ENCODE measurements at regions not wholly inside any gene's neighbourhood (a gene's known extent, or its start where the extent isn't known, plus 50 kb on each side); places are given as distances from the start of the nearest gene placed in this dataset.

DNA sequence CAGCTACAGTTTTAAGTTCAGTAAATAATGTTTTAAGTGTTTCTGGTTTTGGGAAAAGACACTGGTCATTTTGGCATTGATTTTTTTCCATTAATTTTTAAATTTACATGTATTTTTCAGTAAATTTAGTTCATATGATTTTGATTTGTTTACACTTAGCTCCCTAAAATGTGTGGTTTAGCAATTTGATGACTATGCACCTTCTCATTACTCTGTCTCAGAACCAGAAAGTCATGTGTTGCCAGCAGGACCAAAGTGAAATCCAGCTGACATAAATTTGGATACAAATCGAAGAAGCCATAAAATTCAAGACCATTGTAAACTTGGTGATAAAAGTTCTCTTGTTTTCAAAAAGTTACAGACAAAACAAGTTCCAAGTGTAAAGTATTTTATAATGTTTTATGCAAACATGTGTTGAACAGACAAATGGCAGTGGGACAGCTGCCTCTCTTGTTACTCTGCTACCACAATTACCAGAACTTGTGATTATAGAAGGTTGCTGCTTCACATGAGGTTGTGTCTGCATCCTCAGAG, 354.8 kb downstream of the NR2F1-AS1 start:
- intact Hi-C loops (cut with micrococcal nuclease; ENCODE audit: unreplicated experiment): no loop called here
- Histone ChIP-seq H3K36me3 (ENCODE audit: control insufficient read depth in 2 of 2, insufficient read depth in 2 of 2, low read length in 1 of 2) (no peaks in the 10 kb centered on the region), H3K27me3 (replicated peaks in 1 of 2; ENCODE audit: control insufficient read depth in 2 of 2, insufficient read depth in 2 of 2, low read length in 1 of 2) (no peaks in the 10 kb centered on the region), H4K20me1 (ENCODE audit: control insufficient read depth, insufficient read depth) (no peaks in the 10 kb centered on the region), H3K4me2 (ENCODE audit: control insufficient read depth, insufficient read depth) (no peak overlapping the region), H3K9ac (ENCODE audit: control insufficient read depth, insufficient read depth, low read length) (no peak overlapping the region), H3K27ac (ENCODE audit: control insufficient read depth, insufficient read depth) (no peak overlapping the region), H3K9me3 (replicated peaks; ENCODE audit: control insufficient read depth, insufficient read depth, low read length) (no peaks in the 10 kb centered on the region), H3K79me2 (ENCODE audit: control insufficient read depth, insufficient read depth, low read length) (no peaks in the 10 kb centered on the region), H3K4me1 (ENCODE audit: control insufficient read depth, insufficient read depth, low read length) (no peaks in the 10 kb centered on the region), H2AFZ (ENCODE audit: control insufficient read depth, low read depth, low read length) (no peak overlapping the region), H3K4me3 (no peak overlapping the region)
- TF ChIP-seq, protein P1, sequence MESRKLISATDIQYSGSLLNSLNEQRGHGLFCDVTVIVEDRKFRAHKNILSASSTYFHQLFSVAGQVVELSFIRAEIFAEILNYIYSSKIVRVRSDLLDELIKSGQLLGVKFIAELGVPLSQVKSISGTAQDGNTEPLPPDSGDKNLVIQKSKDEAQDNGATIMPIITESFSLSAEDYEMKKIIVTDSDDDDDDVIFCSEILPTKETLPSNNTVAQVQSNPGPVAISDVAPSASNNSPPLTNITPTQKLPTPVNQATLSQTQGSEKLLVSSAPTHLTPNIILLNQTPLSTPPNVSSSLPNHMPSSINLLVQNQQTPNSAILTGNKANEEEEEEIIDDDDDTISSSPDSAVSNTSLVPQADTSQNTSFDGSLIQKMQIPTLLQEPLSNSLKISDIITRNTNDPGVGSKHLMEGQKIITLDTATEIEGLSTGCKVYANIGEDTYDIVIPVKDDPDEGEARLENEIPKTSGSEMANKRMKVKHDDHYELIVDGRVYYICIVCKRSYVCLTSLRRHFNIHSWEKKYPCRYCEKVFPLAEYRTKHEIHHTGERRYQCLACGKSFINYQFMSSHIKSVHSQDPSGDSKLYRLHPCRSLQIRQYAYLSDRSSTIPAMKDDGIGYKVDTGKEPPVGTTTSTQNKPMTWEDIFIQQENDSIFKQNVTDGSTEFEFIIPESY (IDR thresholded peaks at IDR 0.05): no peak
- TF ChIP-seq, protein P2, sequence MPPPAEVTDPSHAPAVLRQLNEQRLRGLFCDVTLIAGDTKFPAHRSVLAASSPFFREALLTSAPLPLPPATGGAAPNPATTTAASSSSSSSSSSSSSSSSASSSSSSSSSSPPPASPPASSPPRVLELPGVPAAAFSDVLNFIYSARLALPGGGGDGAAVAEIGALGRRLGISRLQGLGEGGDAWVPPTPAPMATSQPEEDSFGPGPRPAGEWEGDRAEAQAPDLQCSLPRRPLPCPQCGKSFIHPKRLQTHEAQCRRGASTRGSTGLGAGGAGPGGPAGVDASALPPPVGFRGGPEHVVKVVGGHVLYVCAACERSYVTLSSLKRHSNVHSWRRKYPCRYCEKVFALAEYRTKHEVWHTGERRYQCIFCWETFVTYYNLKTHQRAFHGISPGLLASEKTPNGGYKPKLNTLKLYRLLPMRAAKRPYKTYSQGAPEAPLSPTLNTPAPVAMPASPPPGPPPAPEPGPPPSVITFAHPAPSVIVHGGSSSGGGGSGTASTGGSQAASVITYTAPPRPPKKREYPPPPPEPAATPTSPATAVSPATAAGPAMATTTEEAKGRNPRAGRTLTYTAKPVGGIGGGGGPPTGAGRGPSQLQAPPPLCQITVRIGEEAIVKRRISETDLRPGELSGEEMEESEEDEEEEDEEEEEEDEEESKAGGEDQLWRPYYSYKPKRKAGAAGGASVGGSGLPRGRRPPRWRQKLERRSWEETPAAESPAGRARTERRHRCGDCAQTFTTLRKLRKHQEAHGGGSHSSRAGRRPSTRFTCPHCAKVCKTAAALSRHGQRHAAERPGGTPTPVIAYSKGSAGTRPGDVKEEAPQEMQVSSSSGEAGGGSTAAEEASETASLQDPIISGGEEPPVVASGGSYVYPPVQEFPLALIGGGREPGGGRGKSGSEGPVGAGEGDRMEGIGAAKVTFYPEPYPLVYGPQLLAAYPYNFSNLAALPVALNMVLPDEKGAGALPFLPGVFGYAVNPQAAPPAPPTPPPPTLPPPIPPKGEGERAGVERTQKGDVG (CRISPR knock-in tag; IDR thresholded peaks at IDR 0.05): no peak
- TF ChIP-seq NFYB (IDR thresholded peaks at IDR 0.05; ENCODE audit: insufficient read depth, low read depth, low read length): no peak
- TF ChIP-seq SUZ12 (IDR thresholded peaks at IDR 0.05; ENCODE audit: unreplicated experiment): no peak
- TF ChIP-seq, protein P3, sequence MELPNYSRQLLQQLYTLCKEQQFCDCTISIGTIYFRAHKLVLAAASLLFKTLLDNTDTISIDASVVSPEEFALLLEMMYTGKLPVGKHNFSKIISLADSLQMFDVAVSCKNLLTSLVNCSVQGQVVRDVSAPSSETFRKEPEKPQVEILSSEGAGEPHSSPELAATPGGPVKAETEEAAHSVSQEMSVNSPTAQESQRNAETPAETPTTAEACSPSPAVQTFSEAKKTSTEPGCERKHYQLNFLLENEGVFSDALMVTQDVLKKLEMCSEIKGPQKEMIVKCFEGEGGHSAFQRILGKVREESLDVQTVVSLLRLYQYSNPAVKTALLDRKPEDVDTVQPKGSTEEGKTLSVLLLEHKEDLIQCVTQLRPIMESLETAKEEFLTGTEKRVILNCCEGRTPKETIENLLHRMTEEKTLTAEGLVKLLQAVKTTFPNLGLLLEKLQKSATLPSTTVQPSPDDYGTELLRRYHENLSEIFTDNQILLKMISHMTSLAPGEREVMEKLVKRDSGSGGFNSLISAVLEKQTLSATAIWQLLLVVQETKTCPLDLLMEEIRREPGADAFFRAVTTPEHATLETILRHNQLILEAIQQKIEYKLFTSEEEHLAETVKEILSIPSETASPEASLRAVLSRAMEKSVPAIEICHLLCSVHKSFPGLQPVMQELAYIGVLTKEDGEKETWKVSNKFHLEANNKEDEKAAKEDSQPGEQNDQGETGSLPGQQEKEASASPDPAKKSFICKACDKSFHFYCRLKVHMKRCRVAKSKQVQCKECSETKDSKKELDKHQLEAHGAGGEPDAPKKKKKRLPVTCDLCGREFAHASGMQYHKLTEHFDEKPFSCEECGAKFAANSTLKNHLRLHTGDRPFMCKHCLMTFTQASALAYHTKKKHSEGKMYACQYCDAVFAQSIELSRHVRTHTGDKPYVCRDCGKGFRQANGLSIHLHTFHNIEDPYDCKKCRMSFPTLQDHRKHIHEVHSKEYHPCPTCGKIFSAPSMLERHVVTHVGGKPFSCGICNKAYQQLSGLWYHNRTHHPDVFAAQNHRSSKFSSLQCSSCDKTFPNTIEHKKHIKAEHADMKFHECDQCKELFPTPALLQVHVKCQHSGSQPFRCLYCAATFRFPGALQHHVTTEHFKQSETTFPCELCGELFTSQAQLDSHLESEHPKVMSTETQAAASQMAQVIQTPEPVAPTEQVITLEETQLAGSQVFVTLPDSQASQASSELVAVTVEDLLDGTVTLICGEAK (IDR thresholded peaks at IDR 0.05; ENCODE audit: borderline replicate concordance): no peak
- TF ChIP-seq CHD1 (IDR thresholded peaks at IDR 0.05; ENCODE audit: low read depth, low read length): no peak
- RAD21 ChIA-PET (ENCODE audit: unreplicated experiment): no interaction called here
- POLR2A ChIA-PET: no interaction called here
- BruUV-seq (replicated peaks): no TSS peak
- no peak for FAIRE-seq
- in situ Hi-C loops (cut with MboI): no loop called here
- SMC1A ChIA-PET (ENCODE audit: uncharacterized antibody, unreplicated experiment): no interaction called here
- WGBS (ENCODE audit: insufficient coverage, insufficient replicate concordance, low lambda C conversion rate, missing lambda C conversion rate): 23% methylated on average over 1 of the region's 1 CpG
- no peak for DNase-seq (ENCODE audit: low read depth, low spot score)
- ATAC-seq: no peak
- CTCF ChIA-PET: no interaction called here

Data from GM12878 (cell line).